ENCODE measurements at regions not wholly inside any gene's neighbourhood (a gene's known extent, or its start where the extent isn't known, plus 50 kb on each side); places are given as distances from the start of the nearest gene placed in this dataset.
"Not testable (repeated sequence)": the region's sequence is repeated elsewhere in the genome, so short reads cannot be mapped to it uniquely, and the experiment has no call there.

DNA sequence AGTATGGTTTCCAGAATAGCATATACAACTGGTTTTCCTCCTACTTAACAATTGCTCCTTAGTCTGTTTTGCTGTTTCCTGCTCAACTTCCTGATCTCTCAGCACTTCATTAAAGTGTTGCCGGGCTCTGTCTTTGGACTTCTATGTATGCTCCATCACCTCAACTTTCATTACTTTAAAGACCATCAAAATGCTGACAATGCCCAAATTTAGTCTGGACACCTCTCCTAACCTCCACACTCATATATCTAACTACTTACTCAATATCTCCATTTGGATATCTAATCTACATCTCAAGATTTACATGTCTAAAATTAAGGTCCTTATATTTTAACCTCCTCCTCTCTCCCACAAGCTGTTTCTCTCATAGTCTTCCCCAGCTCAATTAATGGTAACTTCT, 54.4 kb upstream of the LGR5 start:
- no peak for DNase-seq (ENCODE audit: low read depth)

DNA sequence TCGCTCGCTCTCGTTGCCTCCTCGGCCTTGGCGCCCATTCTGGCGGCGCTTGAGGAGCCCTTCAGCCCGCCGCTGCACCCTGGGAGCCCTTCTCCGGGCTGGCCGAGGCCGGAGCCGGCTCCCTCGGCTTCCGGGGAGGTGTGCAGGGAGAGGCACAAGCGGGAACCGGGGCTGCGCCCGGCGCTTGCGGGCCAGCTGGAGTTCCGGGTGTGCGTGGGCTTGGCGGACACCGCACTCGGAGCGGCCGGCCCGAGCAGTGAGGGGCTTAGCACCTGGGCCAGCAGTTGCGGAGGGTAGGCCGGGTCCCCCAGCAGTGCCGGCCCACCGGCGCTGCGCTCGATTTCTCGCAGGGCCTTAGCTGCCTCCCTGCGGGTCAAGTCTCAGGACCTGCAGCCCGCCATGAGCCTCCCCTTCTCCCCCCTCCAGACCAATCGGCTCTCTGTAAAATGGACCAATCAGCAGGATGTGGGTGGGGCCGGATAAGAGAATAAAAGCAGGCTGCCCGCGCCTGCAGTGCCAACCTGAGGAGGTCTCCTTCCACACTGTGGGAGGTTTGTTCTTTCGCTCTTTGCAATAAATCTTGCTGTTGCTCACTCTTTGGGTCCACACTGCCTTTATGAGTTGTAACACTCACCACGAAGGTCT, 62.8 kb upstream of the LGR5 start:
- not testable (repeated sequence) for DNase-seq (ENCODE audit: low read depth)

DNA sequence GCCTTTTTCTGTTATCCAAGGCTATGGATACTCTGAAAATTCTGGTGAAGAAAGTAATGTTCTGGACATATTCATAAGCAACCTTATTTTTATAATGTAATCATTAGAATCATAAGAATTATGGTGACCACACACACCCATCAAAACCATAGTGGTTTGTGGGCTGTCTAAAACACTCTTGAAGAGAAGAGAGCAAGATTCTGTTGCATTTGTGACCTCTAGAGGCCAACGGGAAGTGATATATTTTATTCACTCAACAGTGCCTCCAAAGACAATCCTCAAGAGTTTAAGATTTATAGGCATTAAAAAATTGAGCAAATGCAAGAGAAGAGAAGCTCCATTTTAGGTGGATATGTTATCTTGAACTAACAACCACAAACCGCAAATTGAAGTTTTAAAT, 68.5 kb upstream of the LGR5 start:
- no peak for DNase-seq (ENCODE audit: low read depth)

DNA sequence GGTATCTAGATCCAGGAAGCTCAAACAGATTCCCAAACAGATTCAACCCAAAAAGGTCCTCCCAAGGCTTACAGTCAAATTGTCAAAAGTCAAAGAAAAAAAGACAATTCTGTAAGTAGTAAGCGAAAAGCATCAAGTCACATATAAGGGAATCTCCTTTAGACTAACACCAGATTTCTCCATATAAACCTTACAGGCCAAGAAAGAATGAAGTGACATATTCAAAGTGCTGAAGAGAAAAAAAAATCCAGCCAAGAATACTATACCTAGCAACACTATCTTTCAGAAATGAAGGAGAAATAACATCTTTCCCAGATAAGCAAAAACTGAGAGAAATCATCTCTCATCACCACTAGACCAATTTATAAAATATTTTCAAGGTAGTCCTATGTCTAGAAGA, 79.6 kb upstream of the LGR5 start:
- DNase-seq (ENCODE audit: low read depth): no peak

DNA sequence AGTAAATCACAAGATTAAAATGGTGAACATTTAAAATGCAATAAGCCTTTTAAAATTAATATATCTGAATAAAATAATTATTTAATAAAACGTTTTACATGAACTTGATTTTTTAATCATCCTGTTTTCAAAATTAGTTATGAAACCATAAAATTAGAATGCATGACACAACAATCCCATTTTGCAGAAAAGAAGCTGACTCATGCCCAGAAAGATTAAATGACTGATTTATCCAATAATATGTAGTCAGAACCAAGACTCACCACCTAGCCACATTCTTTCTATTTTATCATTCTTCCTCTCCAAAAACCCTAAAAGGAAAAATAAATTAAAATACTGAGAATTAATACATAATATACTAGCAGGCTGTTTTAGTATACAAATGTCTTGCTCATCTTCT, 83.0 kb upstream of the LGR5 start:
- no peak for DNase-seq (ENCODE audit: low read depth)

DNA sequence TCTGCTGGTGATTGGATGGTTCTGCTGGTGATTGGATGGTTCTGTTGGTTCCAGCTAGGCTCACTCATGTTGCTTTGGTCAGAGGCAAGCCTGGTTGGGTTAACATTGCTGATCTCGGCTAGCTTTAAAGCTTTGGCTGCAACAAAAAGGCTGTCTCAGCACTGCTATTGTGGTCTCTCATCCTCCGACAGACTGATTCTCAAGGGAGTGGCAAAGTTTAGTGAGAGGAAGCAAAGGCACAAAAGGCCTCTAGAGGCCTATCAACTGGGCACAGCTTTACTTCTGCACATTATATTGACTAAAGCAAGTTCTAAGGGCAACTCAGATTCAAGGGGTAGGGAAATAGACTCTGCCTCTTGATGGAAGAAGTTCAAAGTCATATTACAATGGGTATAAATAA, 84.7 kb upstream of the LGR5 start:
- DNase-seq (ENCODE audit: low read depth): no peak

DNA sequence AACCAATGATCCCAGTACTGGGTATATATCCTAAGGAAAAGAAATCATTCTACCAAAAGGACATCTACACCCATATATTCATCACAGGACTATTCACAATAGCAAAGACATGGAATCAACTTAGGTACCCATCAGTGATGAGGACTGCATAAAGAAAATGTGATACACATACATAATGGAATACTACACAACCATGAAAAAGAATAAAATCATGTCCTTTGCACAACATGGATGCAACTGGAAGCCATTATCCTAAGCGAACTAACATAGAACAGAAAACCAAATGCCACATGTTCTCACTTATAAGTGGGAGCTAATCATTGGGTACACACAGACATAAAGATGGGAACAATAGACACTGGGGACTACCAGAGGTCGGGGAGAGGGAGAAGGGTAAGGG, 86.0 kb upstream of the LGR5 start:
- DNase-seq (ENCODE audit: low read depth): no peak

DNA sequence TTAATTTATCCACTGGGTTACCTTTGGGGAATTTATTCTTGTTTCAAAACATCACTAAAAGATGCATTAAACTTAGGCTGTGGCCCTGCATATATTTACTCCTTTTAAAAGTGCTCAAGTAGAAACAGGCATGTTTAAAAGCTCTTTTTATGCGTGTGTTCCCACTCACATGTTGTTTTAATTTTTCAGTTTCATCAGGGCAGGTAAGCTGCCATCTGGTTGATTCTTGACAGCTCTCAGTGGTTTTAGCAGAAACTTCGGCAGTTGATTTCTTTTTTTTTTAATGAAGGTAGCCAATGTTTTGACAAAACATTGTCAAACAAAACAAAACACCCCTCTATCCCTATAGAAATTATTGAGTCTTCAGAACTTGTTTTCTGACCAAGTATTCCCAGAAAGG, 89.6 kb upstream of the LGR5 start:
- no peak for DNase-seq (ENCODE audit: low read depth)

DNA sequence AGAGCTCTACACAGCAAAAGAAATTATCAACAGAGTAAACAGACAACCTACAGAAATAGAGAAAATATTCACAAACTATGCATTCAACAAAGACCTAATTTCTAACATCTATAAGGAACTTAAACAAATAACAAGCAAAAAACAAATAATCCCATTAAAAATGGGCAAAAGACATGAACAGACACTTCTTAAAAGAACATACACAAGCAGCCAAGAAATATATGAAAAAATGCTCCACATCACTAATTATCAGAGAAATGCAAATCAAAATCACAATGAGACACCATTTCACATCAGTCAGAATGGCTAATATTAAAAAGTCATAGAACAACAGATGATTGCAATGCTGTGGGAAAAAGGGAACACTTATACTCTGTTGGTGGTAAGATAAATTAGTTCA, 100.7 kb upstream of the LGR5 start:
- DNase-seq (ENCODE audit: low read depth): no peak

DNA sequence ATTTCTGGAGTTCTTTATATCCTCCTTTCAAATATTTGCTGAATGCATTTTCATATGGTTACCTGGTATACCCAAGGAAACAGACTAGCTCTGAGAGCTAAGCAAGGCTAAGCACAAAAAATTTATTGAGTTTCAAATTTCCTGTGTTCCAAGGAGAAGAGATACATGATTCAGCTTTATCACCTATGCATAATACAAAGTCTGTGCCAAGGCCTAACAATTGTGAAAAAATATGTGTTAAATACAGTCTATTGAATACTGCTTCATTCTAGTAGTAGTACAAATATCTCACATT, 103.7 kb upstream of the LGR5 start:
- DNase-seq (ENCODE audit: low read depth): no peak

DNA sequence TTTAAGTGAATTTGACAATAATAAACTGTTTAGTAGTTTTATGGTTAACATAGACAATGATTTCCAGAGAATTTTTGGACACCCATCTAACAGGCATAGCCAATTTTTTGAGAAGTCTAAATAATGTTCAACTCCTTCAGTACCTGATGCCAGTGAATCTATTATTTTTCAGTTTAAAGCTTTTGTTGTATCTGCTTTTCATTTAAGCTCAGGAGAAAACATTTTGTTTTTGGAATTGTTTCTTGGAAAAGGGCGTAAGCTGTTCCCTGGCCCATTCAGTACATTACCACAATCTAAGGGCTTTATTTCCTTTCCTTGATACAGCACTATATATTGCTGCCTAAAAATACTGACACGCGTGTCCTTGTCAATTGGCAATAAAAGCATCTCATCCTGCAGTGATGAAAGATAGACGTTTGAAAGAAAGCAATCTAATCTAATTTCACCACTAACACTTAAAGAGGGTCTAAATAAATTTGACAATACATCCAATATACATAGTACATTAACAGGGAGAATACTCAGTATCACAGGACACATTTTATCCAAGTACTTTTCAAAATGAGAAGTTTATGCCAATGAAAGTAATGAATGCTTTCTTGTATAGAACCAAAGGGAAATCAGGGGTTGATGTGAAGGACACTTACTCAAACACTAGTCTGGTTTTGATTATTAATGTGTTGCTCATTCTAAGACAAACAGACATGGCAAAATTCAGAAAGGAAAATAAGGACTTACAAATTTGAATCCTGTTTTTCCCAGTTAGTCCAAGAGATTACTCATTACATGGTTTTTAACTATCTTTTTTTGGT, 104.2 kb upstream of the LGR5 start:
- no peak for DNase-seq (ENCODE audit: low read depth)

DNA sequence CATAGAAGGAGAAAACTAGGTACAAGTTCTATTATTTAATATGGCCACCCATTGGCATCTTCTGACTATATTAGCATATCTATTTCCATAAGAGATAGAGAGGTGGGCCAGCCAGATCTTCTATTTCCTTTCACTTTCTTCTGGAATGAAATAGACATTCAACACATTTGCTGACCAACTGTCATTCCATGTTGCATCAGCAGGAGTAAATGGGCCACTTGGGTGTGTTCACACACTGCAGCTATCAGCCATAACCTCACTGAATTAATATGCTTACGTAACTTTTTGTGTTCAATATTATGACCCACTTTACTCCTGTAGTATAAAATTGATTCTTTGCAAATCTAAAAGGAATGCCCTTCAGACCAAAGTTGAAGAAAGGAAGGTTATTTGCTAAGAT, 106.2 kb upstream of the LGR5 start:
- DNase-seq (ENCODE audit: low read depth): no peak

DNA sequence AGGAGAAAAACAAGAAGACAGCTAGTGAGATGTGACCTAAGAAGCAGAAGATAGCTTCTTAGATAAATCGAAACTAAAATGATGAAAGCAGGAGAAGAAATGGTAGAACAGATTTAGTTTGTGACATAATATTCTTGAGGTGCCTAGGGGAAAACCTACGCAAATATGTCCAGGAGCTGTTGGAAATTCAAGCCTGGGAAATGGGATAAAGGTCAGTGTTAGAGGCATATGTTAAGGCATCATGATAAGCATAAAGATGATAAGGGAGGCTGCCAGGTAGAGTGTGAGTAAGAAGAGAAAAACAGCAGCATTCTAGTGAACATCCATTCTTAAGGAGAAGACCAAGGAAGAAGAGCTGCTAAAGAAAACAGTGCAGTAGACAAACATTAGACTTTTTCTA, 109.6 kb upstream of the LGR5 start:
- no peak for DNase-seq (ENCODE audit: low read depth)

DNA sequence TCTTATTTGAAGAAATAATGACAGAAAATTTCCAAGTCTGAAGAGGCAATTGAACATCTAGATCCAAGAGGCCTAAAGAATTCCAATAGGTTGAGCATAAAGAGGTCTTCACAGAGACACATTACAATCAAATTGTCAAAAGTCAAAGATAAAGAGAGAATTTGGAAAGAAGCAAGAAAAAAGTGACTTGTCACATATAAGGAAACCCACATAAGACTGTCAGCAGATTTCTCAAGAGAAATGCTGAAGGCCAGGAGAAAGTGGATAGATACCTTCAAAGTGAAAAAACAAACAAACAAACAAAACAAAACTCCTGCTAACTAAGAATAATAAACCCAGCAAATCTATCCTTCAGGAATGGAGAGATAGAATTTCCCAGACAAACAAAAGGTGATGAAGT, 118.1 kb upstream of the LGR5 start:
- no peak for DNase-seq (ENCODE audit: low read depth)

DNA sequence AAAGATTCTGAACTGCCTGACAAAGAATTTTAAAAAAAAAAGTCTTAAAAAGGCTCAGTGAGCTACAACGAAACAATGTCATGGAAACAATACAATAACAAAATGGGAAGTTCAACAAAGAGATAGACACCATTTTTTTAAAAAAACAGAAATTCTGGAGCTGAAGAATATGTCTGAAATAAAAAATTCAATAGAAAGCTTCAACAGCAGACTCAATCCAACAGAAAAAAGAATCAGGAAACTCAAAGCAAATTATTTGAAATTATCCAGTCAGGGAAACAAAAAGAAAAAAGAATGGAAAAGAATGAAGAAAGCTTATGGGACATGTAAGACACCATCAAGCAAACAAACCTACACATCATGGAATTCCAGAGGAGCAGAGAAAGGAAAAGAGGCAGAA, 118.5 kb upstream of the LGR5 start:
- DNase-seq (ENCODE audit: low read depth): no peak

DNA sequence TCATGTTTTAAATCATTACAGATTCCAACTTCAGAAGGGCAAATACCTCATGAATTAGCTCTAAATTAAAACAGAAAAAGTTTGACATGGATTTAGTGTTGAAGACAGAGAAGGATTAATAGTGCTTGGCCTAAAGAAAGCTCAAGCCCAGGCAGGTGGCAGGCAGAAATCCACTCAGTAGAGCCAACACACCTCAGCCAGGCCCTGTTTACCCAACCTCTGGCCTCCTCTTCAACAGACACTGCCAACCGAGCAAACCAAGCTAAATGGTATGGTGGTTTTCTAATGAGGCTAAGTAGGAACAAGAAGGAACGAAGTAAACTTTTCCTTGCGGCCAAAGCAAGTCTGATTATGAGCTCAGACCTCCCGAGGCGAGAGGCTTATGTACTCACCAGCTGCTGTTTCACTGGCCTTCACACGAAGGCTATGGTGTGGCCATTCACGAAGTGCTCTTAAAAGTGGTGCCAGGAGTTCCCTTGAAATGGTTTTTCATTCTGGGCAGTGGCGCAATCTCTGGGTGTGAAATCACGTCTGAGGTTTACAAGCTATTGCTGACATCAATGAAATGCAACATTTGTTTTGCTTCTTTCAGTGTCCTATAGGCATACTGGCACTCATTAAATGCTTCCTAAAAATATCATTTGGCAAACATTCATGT, 124.1 kb upstream of the LGR5 start:
- no peak for DNase-seq (ENCODE audit: low read depth)

DNA sequence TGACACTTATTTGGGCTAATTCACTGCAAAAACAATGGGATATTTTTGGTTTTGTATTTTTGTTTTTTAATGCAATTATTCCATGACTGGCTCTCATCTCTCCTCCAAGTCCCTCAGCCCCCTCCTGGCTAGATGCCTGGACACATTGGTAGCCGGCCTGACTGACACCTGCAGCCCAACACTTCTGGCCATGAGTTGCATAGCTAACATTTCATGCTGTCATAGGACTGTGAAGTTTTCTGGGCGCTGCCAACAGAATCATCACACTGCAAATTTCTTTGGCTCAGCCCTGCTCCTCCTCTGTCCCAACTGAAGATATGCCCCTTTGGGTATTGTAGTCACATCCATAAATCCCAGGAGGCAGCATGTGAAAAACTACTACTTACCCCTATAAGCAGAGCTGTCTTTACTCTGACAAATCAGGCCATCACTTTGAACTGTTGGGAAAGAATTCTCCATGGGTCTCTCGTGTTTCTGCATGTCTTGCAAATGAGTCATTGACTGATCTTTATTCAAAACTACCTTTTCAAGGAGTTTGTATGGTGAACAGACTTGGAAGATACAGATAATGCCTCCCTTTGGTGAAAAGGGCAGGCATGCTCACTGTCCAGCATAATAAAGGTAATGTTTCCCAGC, 126.7 kb upstream of the LGR5 start:
- DNase-seq (ENCODE audit: low read depth): no peak

DNA sequence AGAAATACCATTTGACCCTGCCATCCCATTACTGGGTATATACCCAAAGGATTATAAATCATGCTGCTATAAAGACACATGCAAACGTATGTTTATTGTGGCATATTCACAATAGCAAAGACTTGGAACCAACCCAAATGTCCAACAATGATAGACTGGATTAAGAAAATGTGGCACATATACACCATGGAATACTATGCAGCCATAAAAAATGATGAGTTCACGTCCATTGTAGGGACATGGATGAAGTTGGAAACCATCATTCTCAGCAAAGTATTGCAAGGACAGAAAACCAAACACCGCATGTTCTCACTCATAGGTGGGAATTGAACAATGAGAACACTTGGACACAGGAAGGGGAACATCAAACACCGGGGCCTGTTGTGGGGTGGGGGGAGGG, 128.0 kb upstream of the LGR5 start:
- not testable (repeated sequence) for DNase-seq (ENCODE audit: low read depth)

DNA sequence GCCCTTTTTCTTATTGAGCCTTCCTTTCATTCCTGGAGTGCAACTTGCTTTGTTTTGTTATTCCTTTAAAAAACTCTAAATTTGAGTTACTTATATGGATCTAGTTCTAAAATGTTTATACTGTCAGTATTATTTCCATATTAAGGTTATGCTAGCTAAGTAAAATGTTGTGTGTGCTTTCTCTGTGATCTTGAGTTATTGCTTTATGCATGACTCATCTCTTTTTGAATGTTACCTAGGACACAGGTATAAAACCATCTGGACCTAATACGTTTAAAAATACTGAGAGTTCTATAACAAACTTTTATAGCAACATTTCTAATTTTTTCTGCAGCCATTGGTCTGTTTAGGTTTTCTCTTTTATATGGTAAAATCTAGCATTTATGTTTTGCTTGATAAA, 132.8 kb upstream of the LGR5 start:
- DNase-seq (ENCODE audit: low read depth): no peak

DNA sequence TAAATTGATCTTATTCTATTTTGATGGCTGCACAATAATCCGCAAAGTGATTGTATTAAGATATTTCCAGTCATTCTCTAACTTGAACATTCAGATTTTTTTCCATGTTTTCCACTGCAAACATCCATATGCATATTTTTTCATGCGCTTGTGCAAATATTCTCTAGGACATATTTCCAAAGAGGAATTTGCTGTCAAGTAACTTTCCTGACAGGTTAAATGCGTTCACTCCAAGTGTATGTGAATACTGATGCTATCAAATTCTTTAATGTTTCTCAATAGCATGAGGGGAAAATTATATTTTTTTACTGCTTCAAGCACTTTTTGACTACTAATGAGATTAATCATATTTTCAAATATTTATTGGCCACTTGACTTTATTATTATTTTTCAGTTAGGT, 135.3 kb upstream of the LGR5 start:
- DNase-seq (ENCODE audit: low read depth): no peak

DNA sequence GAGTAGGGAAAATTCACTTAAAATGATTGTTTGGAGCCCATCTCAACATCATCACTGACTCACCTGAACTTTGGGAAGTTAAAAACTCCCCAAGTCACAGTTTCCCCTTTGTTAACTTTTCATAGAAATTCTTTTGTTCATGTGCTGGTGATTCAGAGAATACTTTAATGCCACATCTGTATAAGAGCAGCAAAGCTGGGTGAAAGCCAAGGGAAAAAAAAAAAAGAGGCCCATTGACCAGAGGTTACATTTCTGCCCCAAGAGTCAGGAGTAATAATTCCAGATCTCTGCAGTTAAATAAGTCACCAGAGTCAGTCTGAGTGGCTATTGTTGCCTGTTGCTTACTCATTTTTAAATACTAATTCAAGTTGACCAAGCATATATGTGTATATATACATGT, 136.4 kb upstream of the LGR5 start:
- DNase-seq (ENCODE audit: low read depth): no peak

DNA sequence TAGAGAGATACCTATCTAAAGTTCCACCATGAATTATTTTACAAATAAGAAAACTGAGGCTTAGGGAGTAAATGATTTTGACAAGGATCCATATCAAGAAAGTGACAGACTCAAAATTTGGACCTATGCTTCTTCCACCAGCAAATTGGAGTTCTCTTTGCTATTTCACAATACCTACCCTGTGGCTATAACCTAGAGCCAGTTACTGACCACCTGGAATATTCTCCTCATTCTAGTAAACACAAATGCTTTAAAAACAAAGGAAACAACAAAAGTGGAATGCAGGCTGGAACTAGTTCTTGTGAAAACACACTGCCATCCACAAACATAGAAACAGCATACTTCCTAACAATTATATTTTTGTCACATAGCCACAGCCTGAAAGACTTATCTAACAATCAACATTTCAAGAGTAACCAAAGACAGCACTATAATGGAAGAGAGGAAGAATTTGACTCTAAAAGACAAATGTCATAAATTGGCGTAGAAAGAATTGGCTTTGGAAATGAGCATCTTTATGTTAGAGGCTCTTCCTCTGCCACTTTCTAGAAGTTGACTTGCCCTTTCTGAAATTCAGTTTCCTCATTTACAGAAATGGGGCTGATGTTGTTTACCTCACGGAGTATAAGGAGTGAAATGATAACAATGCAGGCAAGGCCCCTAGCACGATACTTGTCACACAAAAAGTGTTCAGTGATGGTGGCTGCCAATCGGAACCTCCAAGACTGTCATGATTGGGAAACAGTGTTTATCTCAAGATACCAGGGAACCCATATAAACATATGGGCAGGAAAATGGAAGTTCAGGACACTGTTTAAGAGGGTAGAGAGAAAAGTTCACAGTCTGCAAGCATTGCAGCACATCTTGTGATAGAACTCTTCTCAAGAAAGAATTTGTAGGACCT, 138.6 kb upstream of the LGR5 start:
- no peak for DNase-seq (ENCODE audit: low read depth)

Data from EH (cell line).